GM12878 (cell line): ENCODE measurements at regions not wholly inside any gene's neighbourhood (a gene's known extent, or its start where the extent isn't known, plus 50 kb on each side); places are given as distances from the start of the nearest gene placed in this dataset.

Experiments
- ATAC-seq: fragments of 200-7000 bp; cut with Tn5 transposase; 3 replicates; pipeline ENCODE4 v1.9.1; 2020; ENCODE audit warnings: mild to moderate bottlenecking, moderate library complexity
- BruUV-seq: library from RNA; stranded (reverse); fragments of 400-500 nt; replicated peaks from 2 replicates; lab custom pipeline; 2021; lab: Mats Ljungman, UMichigan
- CTCF ChIA-PET: fragments of 300-600 bp; sonication (Branson Sonifier 250); formaldehyde crosslinking; extraction: SDS; loops from one replicate; lab custom pipeline; 2021; ENCODE audit warnings: inconsistent platforms; lab: Yijun Ruan, JAX
- POLR2A ChIA-PET: fragments of 350-600 bp; formaldehyde crosslinking; extraction: SDS; loops from one replicate; lab custom pipeline; 2021; ENCODE audit warnings: inconsistent platforms; lab: Charles Lee
- RAD21 ChIA-PET: fragments of 300-600 bp; sonication (Branson Sonifier 250); formaldehyde crosslinking; loops from one replicate; lab custom pipeline; 2023; ENCODE audit warnings: antibody characterized with exemption; ENCODE audit not compliant: unreplicated experiment; lab: Charles Lee
- SMC1A ChIA-PET: fragments of 300-600 bp; sonication (Branson Sonifier 250); formaldehyde crosslinking; loops from one replicate; lab custom pipeline; 2023; ENCODE audit not compliant: unreplicated experiment, uncharacterized antibody; lab: Charles Lee
- DNase-seq: peaks from one replicate; pipeline ENCODE4 v3.0.0-alpha.2; 2011; ENCODE audit warnings: low read depth, low spot score
- FAIRE-seq: peaks from 3 replicates; lab custom pipeline; 2011; peaks lifted over from hg19 to GRCh38; lab: Jason Lieb, UNC
- H2AFZ ChIP-seq: 2 replicates; pipeline ENCODE4 v1.6.0; 2011; ENCODE audit warnings: low read depth, low read length, control low read depth; ENCODE audit not compliant: control insufficient read depth
- H3K27ac ChIP-seq: 2 replicates; pipeline ENCODE4 v1.5.1; 2011; ENCODE audit warnings: control low read depth; ENCODE audit not compliant: control insufficient read depth, insufficient read depth
- H3K27me3 ChIP-seq, 2 experiments: replicated peaks in 1 of 2; 2 replicates each; pipeline versions ENCODE4 v1.6.0 to v1.6.1; 2011; ENCODE audit warnings: low read length in 1 of 2; ENCODE audit not compliant: control insufficient read depth in 2 of 2, insufficient read depth in 2 of 2
- H3K36me3 ChIP-seq, 2 experiments: 2 replicates each; pipeline ENCODE4 v1.5.1; 2011; ENCODE audit warnings: low read length in 1 of 2; ENCODE audit not compliant: control insufficient read depth in 2 of 2, insufficient read depth in 2 of 2
- H3K4me1 ChIP-seq: 2 replicates; pipeline ENCODE4 v1.6.1; 2011; ENCODE audit warnings: mild to moderate bottlenecking, low read length, moderate library complexity, mixed read lengths; ENCODE audit not compliant: control insufficient read depth, insufficient read depth
- H3K4me2 ChIP-seq: 2 replicates; pipeline ENCODE4 v1.6.0; 2011; ENCODE audit warnings: control low read depth; ENCODE audit not compliant: control insufficient read depth, insufficient read depth
- H3K4me3 ChIP-seq: fragments of 200-600 bp; sonication (generic); 2 replicates; pipeline ENCODE4 v1.5.1; 2016
- H3K79me2 ChIP-seq: 2 replicates; pipeline ENCODE4 v1.6.0; 2011; ENCODE audit warnings: low read length; ENCODE audit not compliant: control insufficient read depth, insufficient read depth
- H3K9ac ChIP-seq: 2 replicates; pipeline ENCODE4 v1.8.0; 2011; ENCODE audit warnings: low read length, control low read depth, mixed read lengths; ENCODE audit not compliant: control insufficient read depth, insufficient read depth
- H3K9me3 ChIP-seq: replicated peaks from 3 replicates; pipeline ENCODE4 v1.5.1; 2011; ENCODE audit warnings: mild to moderate bottlenecking, low read length; ENCODE audit not compliant: control insufficient read depth, insufficient read depth
- H4K20me1 ChIP-seq: 2 replicates; pipeline ENCODE4 v1.6.0; 2011; ENCODE audit not compliant: control insufficient read depth, insufficient read depth
- CBFB ChIP-seq: IDR thresholded peaks from 2 replicates; pipeline ENCODE4 v1.6.1; 2016; ENCODE audit warnings: antibody characterized with exemption, low read depth
- DPF2 ChIP-seq: fragments of 450-650 bp; IDR thresholded peaks from 2 replicates; pipeline ENCODE4 v1.6.1; 2017; ENCODE audit warnings: mild to moderate bottlenecking
- HDAC6 ChIP-seq: fragments of 200-600 bp; sonication (generic); IDR thresholded peaks from one replicate; pipeline ENCODE4 v1.8.0; 2017; ENCODE audit warnings: antibody characterized with exemption; ENCODE audit not compliant: unreplicated experiment
- IKZF2 ChIP-seq, 2 experiments: fragments of 450-650 bp; IDR thresholded peaks; 2 replicates each; pipeline ENCODE4 v1.6.1; 2017; ENCODE audit warnings: mild to moderate bottlenecking in 2 of 2, moderate library complexity in 2 of 2
- RCOR1 ChIP-seq: conservative IDR thresholded peaks from 2 replicates; pipeline ENCODE4 v1.6.1; 2012; ENCODE audit warnings: low read depth, low read length, improper control_type of control experiment
- SUPT20H ChIP-seq: IDR thresholded peaks from 2 replicates; pipeline ENCODE4 v1.6.1; 2011; ENCODE audit warnings: low read depth, mild to moderate bottlenecking, low read length, moderate library complexity, borderline replicate concordance; ENCODE audit not compliant: control insufficient read depth
- ZBED1 ChIP-seq: IDR thresholded peaks from 2 replicates; pipeline ENCODE4 v1.6.1; 2016; ENCODE audit warnings: borderline replicate concordance
- ZNF207 ChIP-seq: fragments of 450-650 bp; IDR thresholded peaks from 2 replicates; pipeline ENCODE4 v1.6.1; 2014; ENCODE audit warnings: antibody characterized with exemption, mild to moderate bottlenecking, borderline replicate concordance
- WGBS: methylation state at CpG from one replicate; pipeline ENCODE4 v1.1.6; 2016; ENCODE audit warnings: low lambda C conversion rate; ENCODE audit not compliant: insufficient replicate concordance, insufficient coverage; ENCODE audit errors: missing lambda C conversion rate; 5-methylcytosine and 5-hydroxymethylcytosine counted together
- in situ Hi-C: fragments of 300-500 bp; cut with MboI; formaldehyde crosslinking; loops from 9 replicates; pipeline ENCODE4 v1.14.3; 2018; ENCODE audit warnings: mixed read lengths
- intact Hi-C: fragments of 100-400 bp; cut with micrococcal nuclease; formaldehyde crosslinking; loops from one replicate; pipeline ENCODE4 v1.14.2; 2022; ENCODE audit not compliant: unreplicated experiment
- TF ChIP-seq, protein P1 (sequence below): fragments of 450-650 bp; IDR thresholded peaks from 2 replicates; pipeline ENCODE4 v1.6.1; 2016; ENCODE audit warnings: mild to moderate bottlenecking, moderate library complexity, borderline replicate concordance
- TF ChIP-seq, protein P2 (sequence below): fragments of 450-650 bp; IDR thresholded peaks from 2 replicates; pipeline ENCODE4 v1.6.1; 2017; ENCODE audit warnings: low read depth, mild to moderate bottlenecking, moderate library complexity
- TF ChIP-seq, protein P3 (sequence below): fragments of 150-350 bp; IDR thresholded peaks from 2 replicates; pipeline ENCODE4 v1.6.1; 2014; ENCODE audit warnings: mild to moderate bottlenecking, low read depth, low read length

DNA sequence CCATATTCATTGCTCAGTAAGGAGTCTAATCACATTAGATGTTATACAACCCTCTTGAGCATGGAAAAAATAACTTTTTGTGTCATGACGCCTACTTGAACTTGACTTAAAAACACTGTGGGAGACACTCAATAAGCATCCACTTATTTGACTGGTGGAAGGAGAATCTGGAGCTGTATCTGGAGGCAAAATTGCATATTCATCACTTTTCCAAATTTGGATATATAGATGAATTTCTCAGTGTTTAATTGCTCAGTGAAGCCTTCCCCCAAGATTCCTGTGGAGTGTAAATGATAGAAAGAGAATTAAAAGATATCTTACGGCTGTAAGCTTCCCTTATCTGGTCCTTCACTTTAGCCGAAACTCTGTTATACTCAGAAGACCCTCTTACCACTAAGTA, 610.7 kb upstream of the ADGRL2 start:
- ChIA-PET RAD21 (no interaction called here), CTCF (interaction anchor here (0.8 kb wide), 1 partner anchor 223 kb away, joined by 3 read pairs; no protein-coding TSS in a partner anchor), POLR2A (no interaction called here), SMC1A (no interaction called here)
- no peaks in the 10 kb centered on the region for H4K20me1 ChIP-seq
- H3K9me3 ChIP-seq, result no peaks in the 10 kb centered on the region
- H2AFZ ChIP-seq, result no peak overlapping the region
- in situ Hi-C loops, result no loop called here
- H3K27ac ChIP-seq, result no peak overlapping the region
- no TSS peak for BruUV-seq
- no peak overlapping the region for H3K4me3 ChIP-seq
- intact Hi-C loops, result no loop called here
- 74% methylated on average over 3 of the region's 3 CpGs for WGBS
- FAIRE-seq (no peak), DNase-seq (no peak), ATAC-seq (no peak)
- no peaks in the 10 kb centered on the region for H3K36me3 ChIP-seq
- H3K4me1 ChIP-seq, result no peaks in the 10 kb centered on the region
- H3K9ac ChIP-seq, result no peak overlapping the region
- no peaks in the 10 kb centered on the region for H3K27me3 ChIP-seq
- TF ChIP-seq ZNF207 (no peak), CBFB (no peak), ZBED1 (no peak), RCOR1 (no peak), IKZF2 (IDR thresholded peaks at IDR 0.05) (no peak), SUPT20H (no peak), DPF2 (no peak), HDAC6 (no peak)
- TF ChIP-seq, protein P1, sequence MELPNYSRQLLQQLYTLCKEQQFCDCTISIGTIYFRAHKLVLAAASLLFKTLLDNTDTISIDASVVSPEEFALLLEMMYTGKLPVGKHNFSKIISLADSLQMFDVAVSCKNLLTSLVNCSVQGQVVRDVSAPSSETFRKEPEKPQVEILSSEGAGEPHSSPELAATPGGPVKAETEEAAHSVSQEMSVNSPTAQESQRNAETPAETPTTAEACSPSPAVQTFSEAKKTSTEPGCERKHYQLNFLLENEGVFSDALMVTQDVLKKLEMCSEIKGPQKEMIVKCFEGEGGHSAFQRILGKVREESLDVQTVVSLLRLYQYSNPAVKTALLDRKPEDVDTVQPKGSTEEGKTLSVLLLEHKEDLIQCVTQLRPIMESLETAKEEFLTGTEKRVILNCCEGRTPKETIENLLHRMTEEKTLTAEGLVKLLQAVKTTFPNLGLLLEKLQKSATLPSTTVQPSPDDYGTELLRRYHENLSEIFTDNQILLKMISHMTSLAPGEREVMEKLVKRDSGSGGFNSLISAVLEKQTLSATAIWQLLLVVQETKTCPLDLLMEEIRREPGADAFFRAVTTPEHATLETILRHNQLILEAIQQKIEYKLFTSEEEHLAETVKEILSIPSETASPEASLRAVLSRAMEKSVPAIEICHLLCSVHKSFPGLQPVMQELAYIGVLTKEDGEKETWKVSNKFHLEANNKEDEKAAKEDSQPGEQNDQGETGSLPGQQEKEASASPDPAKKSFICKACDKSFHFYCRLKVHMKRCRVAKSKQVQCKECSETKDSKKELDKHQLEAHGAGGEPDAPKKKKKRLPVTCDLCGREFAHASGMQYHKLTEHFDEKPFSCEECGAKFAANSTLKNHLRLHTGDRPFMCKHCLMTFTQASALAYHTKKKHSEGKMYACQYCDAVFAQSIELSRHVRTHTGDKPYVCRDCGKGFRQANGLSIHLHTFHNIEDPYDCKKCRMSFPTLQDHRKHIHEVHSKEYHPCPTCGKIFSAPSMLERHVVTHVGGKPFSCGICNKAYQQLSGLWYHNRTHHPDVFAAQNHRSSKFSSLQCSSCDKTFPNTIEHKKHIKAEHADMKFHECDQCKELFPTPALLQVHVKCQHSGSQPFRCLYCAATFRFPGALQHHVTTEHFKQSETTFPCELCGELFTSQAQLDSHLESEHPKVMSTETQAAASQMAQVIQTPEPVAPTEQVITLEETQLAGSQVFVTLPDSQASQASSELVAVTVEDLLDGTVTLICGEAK, result no peak
- TF ChIP-seq, protein P2, sequence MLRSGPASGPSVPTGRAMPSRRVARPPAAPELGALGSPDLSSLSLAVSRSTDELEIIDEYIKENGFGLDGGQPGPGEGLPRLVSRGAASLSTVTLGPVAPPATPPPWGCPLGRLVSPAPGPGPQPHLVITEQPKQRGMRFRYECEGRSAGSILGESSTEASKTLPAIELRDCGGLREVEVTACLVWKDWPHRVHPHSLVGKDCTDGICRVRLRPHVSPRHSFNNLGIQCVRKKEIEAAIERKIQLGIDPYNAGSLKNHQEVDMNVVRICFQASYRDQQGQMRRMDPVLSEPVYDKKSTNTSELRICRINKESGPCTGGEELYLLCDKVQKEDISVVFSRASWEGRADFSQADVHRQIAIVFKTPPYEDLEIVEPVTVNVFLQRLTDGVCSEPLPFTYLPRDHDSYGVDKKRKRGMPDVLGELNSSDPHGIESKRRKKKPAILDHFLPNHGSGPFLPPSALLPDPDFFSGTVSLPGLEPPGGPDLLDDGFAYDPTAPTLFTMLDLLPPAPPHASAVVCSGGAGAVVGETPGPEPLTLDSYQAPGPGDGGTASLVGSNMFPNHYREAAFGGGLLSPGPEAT, result no peak
- TF ChIP-seq, protein P3, sequence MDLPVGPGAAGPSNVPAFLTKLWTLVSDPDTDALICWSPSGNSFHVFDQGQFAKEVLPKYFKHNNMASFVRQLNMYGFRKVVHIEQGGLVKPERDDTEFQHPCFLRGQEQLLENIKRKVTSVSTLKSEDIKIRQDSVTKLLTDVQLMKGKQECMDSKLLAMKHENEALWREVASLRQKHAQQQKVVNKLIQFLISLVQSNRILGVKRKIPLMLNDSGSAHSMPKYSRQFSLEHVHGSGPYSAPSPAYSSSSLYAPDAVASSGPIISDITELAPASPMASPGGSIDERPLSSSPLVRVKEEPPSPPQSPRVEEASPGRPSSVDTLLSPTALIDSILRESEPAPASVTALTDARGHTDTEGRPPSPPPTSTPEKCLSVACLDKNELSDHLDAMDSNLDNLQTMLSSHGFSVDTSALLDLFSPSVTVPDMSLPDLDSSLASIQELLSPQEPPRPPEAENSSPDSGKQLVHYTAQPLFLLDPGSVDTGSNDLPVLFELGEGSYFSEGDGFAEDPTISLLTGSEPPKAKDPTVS, result no peak
- TF ChIP-seq, all 136 proteins: peak for 0
- no peaks in the 10 kb centered on the region for H3K79me2 ChIP-seq
- H3K4me2 ChIP-seq, result no peak overlapping the region
